Stimulated activated naive CD8-positive, alpha-beta T cell treated with anti-CD3 and anti-CD28 coated beads, Interleukin-15, Interleukin-2, amounts not matched to agents 100 U/mL and 50 U/mL, for 24 hours (primary cell): ENCODE measurements at regions not wholly inside any gene's neighbourhood (a gene's known extent, or its start where the extent isn't known, plus 50 kb on each side); places are given as distances from the start of the nearest gene placed in this dataset.

Source experiments
- ATAC-seq: fragments of 150-1000 bp; cut with Tn5 transposase; one replicate; pipeline ENCODE4 v1.10.0; 2021
- DNase-seq: peaks from one replicate; pipeline ENCODE4 v3.0.0; 2021

GRCh38 chr4:32994981-32995881 is 2275.1 kb downstream of the PCDH7 start:
- ATAC-seq (no peak), DNase-seq (no peak)

GRCh38 chr4:33013282-33013681 is 2293.1 kb downstream of the PCDH7 start:
- ATAC-seq, result no peak
- DNase-seq, result no peak

- DNase-seq (no peak), ATAC-seq (no peak)
Observed at GRCh38 chr4:33025236-33025635, 2305.1 kb downstream of the PCDH7 start.

GRCh38 chr4:33029976-33030375 is 2309.8 kb downstream of the PCDH7 start:
- DNase-seq, result no peak

GRCh38 chr4:33031328-33031727 is 2311.2 kb downstream of the PCDH7 start:
- DNase-seq (no peak), ATAC-seq (no peak)

More at GRCh38 chr4:33029976-33030375, 2309.8 kb downstream of the PCDH7 start:
- ATAC-seq, result no peak

- ATAC-seq (no peak), DNase-seq (no peak)
Observed at GRCh38 chr4:33037464-33037863, 2317.3 kb downstream of the PCDH7 start.

GRCh38 chr4:33045334-33045733 is 2325.2 kb downstream of the PCDH7 start:
- ATAC-seq (no peak), DNase-seq (no peak)

GRCh38 chr4:33052241-33052640 is 2332.1 kb downstream of the PCDH7 start:
- ATAC-seq, result no peak

GRCh38 chr4:33054161-33054560 is 2334.0 kb downstream of the PCDH7 start:
- no peak for ATAC-seq
- no peak for DNase-seq

More at GRCh38 chr4:33052241-33052640, 2332.1 kb downstream of the PCDH7 start:
- no peak for DNase-seq

- ATAC-seq, result no peak
- DNase-seq, result no peak
Observed at GRCh38 chr4:33054656-33055196, 2334.6 kb downstream of the PCDH7 start.

- ATAC-seq (no peak), DNase-seq (no peak)
Observed at GRCh38 chr4:33057736-33058135, 2337.6 kb downstream of the PCDH7 start.

- ATAC-seq (no peak), DNase-seq (no peak)
Observed at GRCh38 chr4:33058998-33059397, 2338.8 kb downstream of the PCDH7 start.

GRCh38 chr4:33060674-33061542 is 2340.7 kb downstream of the PCDH7 start:
- peak; percentile 3 for DNase-seq
- no peak for ATAC-seq

- no peak for DNase-seq
- ATAC-seq, result no peak
Observed at GRCh38 chr4:33061727-33062126, 2341.6 kb downstream of the PCDH7 start.

GRCh38 chr4:33062155-33062806 is 2342.1 kb downstream of the PCDH7 start:
- no peak for ATAC-seq
- no peak for DNase-seq

- no peak for ATAC-seq
- DNase-seq, result no peak
Observed at GRCh38 chr4:33063241-33063640, 2343.1 kb downstream of the PCDH7 start.

- no peak for ATAC-seq
- no peak for DNase-seq
Observed at GRCh38 chr4:33064238-33064637, 2344.1 kb downstream of the PCDH7 start.

- DNase-seq, result no peak
Observed at GRCh38 chr4:33065749-33066148, 2345.6 kb downstream of the PCDH7 start.

GRCh38 chr4:33067221-33067620 is 2347.1 kb downstream of the PCDH7 start:
- no peak for ATAC-seq
- no peak for DNase-seq

More at GRCh38 chr4:33065749-33066148, 2345.6 kb downstream of the PCDH7 start:
- ATAC-seq, result no peak

- no peak for ATAC-seq
- no peak for DNase-seq
Observed at GRCh38 chr4:33068539-33068938, 2348.4 kb downstream of the PCDH7 start.

GRCh38 chr4:33071535-33071934 is 2351.4 kb downstream of the PCDH7 start:
- no peak for ATAC-seq
- DNase-seq, result no peak
